ENCODE measurements at regions not wholly inside any gene's neighbourhood (a gene's known extent, or its start where the extent isn't known, plus 50 kb on each side); places are given as distances from the start of the nearest gene placed in this dataset.

GRCh38 chr2:51218047-51218446, 186.1 kb upstream of the NRXN1 start:
- no peak overlapping the region for H3K23ac ChIP-seq (ENCODE audit: low read length)
- no peak overlapping the region for H4K8ac ChIP-seq (ENCODE audit: low read depth, low read length)
- H2BK120ac ChIP-seq (ENCODE audit: insufficient read depth, low read length, poor library complexity) = no peak overlapping the region
- H3K4me2 ChIP-seq (ENCODE audit: low read length) = no peak overlapping the region
- no peak overlapping the region for H2BK12ac ChIP-seq (ENCODE audit: low read length)
- no peak for DNase-seq
- H3K9ac ChIP-seq (ENCODE audit: low read length) = no peak overlapping the region
- H3K18ac ChIP-seq (ENCODE audit: low read length) = no peak overlapping the region
- no peak overlapping the region for H2BK5ac ChIP-seq (ENCODE audit: low read depth, low read length, poor library complexity)
- H3K9me3 ChIP-seq (ENCODE audit: insufficient read depth, low read depth, low read length) = no peaks in the 10 kb centered on the region
- H3K27ac ChIP-seq (ENCODE audit: low read depth, low read length) = no peak overlapping the region
- H2AK5ac ChIP-seq (ENCODE audit: low read length) = no peak overlapping the region
- no peaks in the 10 kb centered on the region for H3K79me2 ChIP-seq (ENCODE audit: control insufficient read depth, insufficient read depth, low read length, poor library complexity)
- no peak overlapping the region for H4K91ac ChIP-seq (ENCODE audit: low read depth, low read length)
- no peak overlapping the region for H4K12ac ChIP-seq (ENCODE audit: low read depth, low read length)
- H3K4ac ChIP-seq (ENCODE audit: low read depth, low read length) = no peak overlapping the region
- no CpG with 5 or more reads among the region's 1 CpG for WGBS (ENCODE audit: extremely low coverage, insufficient coverage, insufficient read length)
- no peaks in the 10 kb centered on the region for H3K4me1 ChIP-seq (ENCODE audit: control insufficient read depth in 1 of 2, insufficient read depth in 2 of 2, low read length in 2 of 2)
- H3K4me3 ChIP-seq (ENCODE audit: low read depth, low read length) = no peak overlapping the region
- H3K79me1 ChIP-seq (ENCODE audit: low read length) = no peaks in the 10 kb centered on the region
- no peak overlapping the region for H2AFZ ChIP-seq (ENCODE audit: insufficient read depth, low read length, poor library complexity)
- no peak overlapping the region for H3K14ac ChIP-seq (ENCODE audit: low read length)
- H3K27me3 ChIP-seq (ENCODE audit: insufficient read depth, low read length) = no peaks in the 10 kb centered on the region
- H3K36me3 ChIP-seq (ENCODE audit: control insufficient read depth in 1 of 2, insufficient read depth in 2 of 2, low read length in 2 of 2) = no peaks in the 10 kb centered on the region

DNA sequence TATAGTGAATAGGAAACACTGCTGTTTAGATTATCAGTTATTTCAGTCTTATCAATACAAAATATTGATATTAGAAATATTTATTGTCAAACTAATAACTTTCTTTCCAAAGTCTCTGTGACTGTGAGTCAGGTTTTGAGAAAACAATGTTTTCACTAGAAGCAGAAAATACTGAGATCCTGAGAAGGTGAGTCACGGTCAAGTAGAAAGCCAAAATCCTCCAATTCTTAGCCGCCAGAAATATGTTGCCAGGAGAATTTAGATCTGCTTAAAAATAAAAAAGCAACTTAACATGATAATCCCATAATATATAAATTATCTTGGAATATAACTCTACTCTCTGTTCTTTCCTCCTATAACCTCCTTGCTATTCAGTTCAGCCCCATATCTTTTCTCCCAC, 181.9 kb upstream of the NRXN1 start:
- H2BK12ac ChIP-seq (ENCODE audit: low read length) = no peak overlapping the region
- H3K9ac ChIP-seq (ENCODE audit: low read length) = no peak overlapping the region
- H2BK5ac ChIP-seq (ENCODE audit: low read depth, low read length, poor library complexity) = no peak overlapping the region
- H3K4me1 ChIP-seq (ENCODE audit: control insufficient read depth in 1 of 2, insufficient read depth in 2 of 2, low read length in 2 of 2) = no peaks in the 10 kb centered on the region
- H4K91ac ChIP-seq (ENCODE audit: low read depth, low read length) = no peak overlapping the region
- no peaks in the 10 kb centered on the region for H3K9me3 ChIP-seq (ENCODE audit: insufficient read depth, low read depth, low read length)
- no peak overlapping the region for H4K12ac ChIP-seq (ENCODE audit: low read depth, low read length)
- H2BK120ac ChIP-seq (ENCODE audit: insufficient read depth, low read length, poor library complexity) = no peak overlapping the region
- H3K79me1 ChIP-seq (ENCODE audit: low read length) = no peaks in the 10 kb centered on the region
- no peak overlapping the region for H4K8ac ChIP-seq (ENCODE audit: low read depth, low read length)
- H3K36me3 ChIP-seq (ENCODE audit: control insufficient read depth in 1 of 2, insufficient read depth in 2 of 2, low read length in 2 of 2) = no peaks in the 10 kb centered on the region
- no peak overlapping the region for H3K4me3 ChIP-seq (ENCODE audit: low read depth, low read length)
- no peak for DNase-seq
- H3K14ac ChIP-seq (ENCODE audit: low read length) = no peak overlapping the region
- no peak overlapping the region for H3K27ac ChIP-seq (ENCODE audit: low read depth, low read length)
- no peak overlapping the region for H3K4me2 ChIP-seq (ENCODE audit: low read length)
- H2AFZ ChIP-seq (ENCODE audit: insufficient read depth, low read length, poor library complexity) = no peak overlapping the region
- H3K4ac ChIP-seq (ENCODE audit: low read depth, low read length) = no peak overlapping the region
- H2AK5ac ChIP-seq (ENCODE audit: low read length) = no peak overlapping the region
- H3K18ac ChIP-seq (ENCODE audit: low read length) = no peak overlapping the region
- H3K23ac ChIP-seq (ENCODE audit: low read length) = no peak overlapping the region
- no CpG with 5 or more reads among the region's 2 CpGs for WGBS (ENCODE audit: extremely low coverage, insufficient coverage, insufficient read length)
- H3K27me3 ChIP-seq (ENCODE audit: insufficient read depth, low read length) = no peaks in the 10 kb centered on the region
- no peaks in the 10 kb centered on the region for H3K79me2 ChIP-seq (ENCODE audit: control insufficient read depth, insufficient read depth, low read length, poor library complexity)

- H3K4ac ChIP-seq (ENCODE audit: low read depth, low read length) = no peak overlapping the region
- H3K79me2 ChIP-seq (ENCODE audit: control insufficient read depth, insufficient read depth, low read length, poor library complexity) = no peaks in the 10 kb centered on the region
- H3K27ac ChIP-seq (ENCODE audit: low read depth, low read length) = no peak overlapping the region
- WGBS (ENCODE audit: extremely low coverage, insufficient coverage, insufficient read length) = no CpG with 5 or more reads among the region's 1 CpG
- H4K8ac ChIP-seq (ENCODE audit: low read depth, low read length) = no peak overlapping the region
- H3K18ac ChIP-seq (ENCODE audit: low read length) = no peak overlapping the region
- H4K91ac ChIP-seq (ENCODE audit: low read depth, low read length) = no peak overlapping the region
- no peak overlapping the region for H3K9ac ChIP-seq (ENCODE audit: low read length)
- no peak overlapping the region for H2BK5ac ChIP-seq (ENCODE audit: low read depth, low read length, poor library complexity)
- H2BK12ac ChIP-seq (ENCODE audit: low read length) = no peak overlapping the region
- no peaks in the 10 kb centered on the region for H3K4me1 ChIP-seq (ENCODE audit: control insufficient read depth in 1 of 2, insufficient read depth in 2 of 2, low read length in 2 of 2)
- H3K4me2 ChIP-seq (ENCODE audit: low read length) = no peak overlapping the region
- no peak overlapping the region for H3K23ac ChIP-seq (ENCODE audit: low read length)
- no peak overlapping the region for H2AFZ ChIP-seq (ENCODE audit: insufficient read depth, low read length, poor library complexity)
- H3K27me3 ChIP-seq (ENCODE audit: insufficient read depth, low read length) = no peaks in the 10 kb centered on the region
- no peak overlapping the region for H4K12ac ChIP-seq (ENCODE audit: low read depth, low read length)
- H3K4me3 ChIP-seq (ENCODE audit: low read depth, low read length) = no peak overlapping the region
- H3K79me1 ChIP-seq (ENCODE audit: low read length) = no peaks in the 10 kb centered on the region
- H2BK120ac ChIP-seq (ENCODE audit: insufficient read depth, low read length, poor library complexity) = no peak overlapping the region
- H3K9me3 ChIP-seq (ENCODE audit: insufficient read depth, low read depth, low read length) = no peaks in the 10 kb centered on the region
- no peak overlapping the region for H3K14ac ChIP-seq (ENCODE audit: low read length)
- H3K36me3 ChIP-seq (ENCODE audit: control insufficient read depth in 1 of 2, insufficient read depth in 2 of 2, low read length in 2 of 2) = no peaks in the 10 kb centered on the region
- no peak for DNase-seq
- H2AK5ac ChIP-seq (ENCODE audit: low read length) = no peak overlapping the region
Measured at GRCh38 chr2:51212374-51212773, 180.4 kb upstream of the NRXN1 start.

DNA sequence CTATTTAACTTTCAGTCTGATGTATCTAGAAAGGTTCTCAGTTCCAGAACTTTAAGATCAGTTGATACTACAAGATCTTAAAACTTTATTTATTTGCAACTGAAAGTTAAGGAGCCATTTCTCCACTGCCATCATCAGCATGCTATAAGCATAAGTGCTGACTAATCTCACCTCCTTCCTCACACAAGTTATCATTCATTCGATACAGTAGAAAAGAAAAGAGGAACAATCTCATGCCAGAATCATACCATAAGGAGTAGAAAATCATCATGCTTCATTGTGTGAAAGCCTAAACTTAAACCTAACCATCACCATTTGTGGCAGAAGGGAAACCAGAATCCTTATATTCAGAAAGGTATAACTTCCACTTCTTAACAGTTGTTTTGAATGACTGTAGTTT, 176.6 kb upstream of the NRXN1 start:
- Histone ChIP-seq H3K4ac (ENCODE audit: low read depth, low read length) (no peak overlapping the region), H4K91ac (ENCODE audit: low read depth, low read length) (no peak overlapping the region), H3K4me3 (ENCODE audit: low read depth, low read length) (no peak overlapping the region), H3K36me3 (ENCODE audit: control insufficient read depth in 1 of 2, insufficient read depth in 2 of 2, low read length in 2 of 2) (no peaks in the 10 kb centered on the region), H2BK12ac (ENCODE audit: low read length) (no peak overlapping the region), H2AFZ (ENCODE audit: insufficient read depth, low read length, poor library complexity) (no peak overlapping the region), H4K12ac (ENCODE audit: low read depth, low read length) (no peak overlapping the region), H2AK5ac (ENCODE audit: low read length) (no peak overlapping the region), H3K23ac (ENCODE audit: low read length) (no peak overlapping the region), H2BK120ac (ENCODE audit: insufficient read depth, low read length, poor library complexity) (no peak overlapping the region), H3K79me1 (ENCODE audit: low read length) (no peaks in the 10 kb centered on the region), H3K4me1 (ENCODE audit: control insufficient read depth in 1 of 2, insufficient read depth in 2 of 2, low read length in 2 of 2) (no peaks in the 10 kb centered on the region), H3K4me2 (ENCODE audit: low read length) (no peak overlapping the region), H3K27me3 (ENCODE audit: insufficient read depth, low read length) (no peaks in the 10 kb centered on the region), H3K18ac (ENCODE audit: low read length) (no peak overlapping the region), H2BK5ac (ENCODE audit: low read depth, low read length, poor library complexity) (no peak overlapping the region), H4K8ac (ENCODE audit: low read depth, low read length) (no peak overlapping the region), H3K79me2 (ENCODE audit: control insufficient read depth, insufficient read depth, low read length, poor library complexity) (no peaks in the 10 kb centered on the region), H3K9me3 (ENCODE audit: insufficient read depth, low read depth, low read length) (no peaks in the 10 kb centered on the region), H3K14ac (ENCODE audit: low read length) (no peak overlapping the region), H3K27ac (ENCODE audit: low read depth, low read length) (no peak overlapping the region), H3K9ac (ENCODE audit: low read length) (no peak overlapping the region)
- WGBS (ENCODE audit: extremely low coverage, insufficient coverage, insufficient read length) = no CpG with 5 or more reads among the region's 1 CpG
- DNase-seq = no peak

GRCh38 chr2:51201295-51201694, 169.4 kb upstream of the NRXN1 start:
- Histone ChIP-seq H2AK5ac (ENCODE audit: low read length) (no peak overlapping the region), H3K36me3 (ENCODE audit: control insufficient read depth in 1 of 2, insufficient read depth in 2 of 2, low read length in 2 of 2) (no peaks in the 10 kb centered on the region), H3K4me2 (ENCODE audit: low read length) (no peak overlapping the region), H3K9ac (ENCODE audit: low read length) (no peak overlapping the region), H4K12ac (ENCODE audit: low read depth, low read length) (no peak overlapping the region), H3K4me3 (ENCODE audit: low read depth, low read length) (no peak overlapping the region), H3K4me1 (ENCODE audit: control insufficient read depth in 1 of 2, insufficient read depth in 2 of 2, low read length in 2 of 2) (no peaks in the 10 kb centered on the region), H3K4ac (ENCODE audit: low read depth, low read length) (no peak overlapping the region), H3K27me3 (ENCODE audit: insufficient read depth, low read length) (no peaks in the 10 kb centered on the region), H2BK12ac (ENCODE audit: low read length) (no peak overlapping the region), H3K27ac (ENCODE audit: low read depth, low read length) (no peak overlapping the region), H3K79me1 (ENCODE audit: low read length) (no peaks in the 10 kb centered on the region), H3K9me3 (ENCODE audit: insufficient read depth, low read depth, low read length) (no peaks in the 10 kb centered on the region), H3K14ac (ENCODE audit: low read length) (no peak overlapping the region), H4K91ac (ENCODE audit: low read depth, low read length) (no peak overlapping the region), H2AFZ (ENCODE audit: insufficient read depth, low read length, poor library complexity) (no peak overlapping the region), H3K23ac (ENCODE audit: low read length) (no peak overlapping the region), H3K79me2 (ENCODE audit: control insufficient read depth, insufficient read depth, low read length, poor library complexity) (no peaks in the 10 kb centered on the region), H4K8ac (ENCODE audit: low read depth, low read length) (no peak overlapping the region), H2BK120ac (ENCODE audit: insufficient read depth, low read length, poor library complexity) (no peak overlapping the region), H2BK5ac (ENCODE audit: low read depth, low read length, poor library complexity) (no peak overlapping the region), H3K18ac (ENCODE audit: low read length) (no peak overlapping the region)
- no peak for DNase-seq

All from trophoblast cell (in vitro differentiated cells and primary cell).